ENCODE measurements at regions not wholly inside any gene's neighbourhood (a gene's known extent, or its start where the extent isn't known, plus 50 kb on each side); places are given as distances from the start of the nearest gene placed in this dataset.

- TF ChIP-seq CTCF (IDR thresholded peaks at IDR 0.05) = no peak
- no peak for TF ChIP-seq REST (IDR thresholded peaks at IDR 0.05; ENCODE audit: insufficient read depth in 1 of 2, low read depth in 2 of 2, low read length in 1 of 2)
- TF ChIP-seq TCF7L2 (IDR thresholded peaks at IDR 0.05; ENCODE audit: low read depth, low read length) = no peak
- no peak for TF ChIP-seq POLR2AphosphoS5 (IDR thresholded peaks at IDR 0.05; ENCODE audit: low read depth, low read length)
- TF ChIP-seq SIN3A (IDR thresholded peaks at IDR 0.05; ENCODE audit: borderline replicate concordance, insufficient read depth, low read depth, low read length) = no peak
Observed at GRCh38 chr4:41451961-41452360, 86.0 kb upstream of the LIMCH1 start.

Measured in Panc1 (cell line).